Vagina (tissue), 2 donors: ENCODE measurements at regions not wholly inside any gene's neighbourhood (a gene's known extent, or its start where the extent isn't known, plus 50 kb on each side); places are given as distances from the start of the nearest gene placed in this dataset.

ENCODE experiments used
- DNase-seq, 2 donors: peaks; one replicate each; pipeline ENCODE4 v3.0.0-alpha.2; 2017; ENCODE audit errors: extremely low spot score in 2 of 2
- H3K27ac ChIP-seq: fragments of 200-600 bp; sonication (generic); one replicate; pipeline ENCODE4 v1.5.1; 2019
- H3K27me3 ChIP-seq: fragments of 200-600 bp; sonication (generic); one replicate; pipeline ENCODE4 v1.5.1; 2019
- H3K36me3 ChIP-seq, 2 donors: fragments of 200-600 bp; sonication (generic); one replicate each; pipeline ENCODE4 v1.5.1; 2017 to 2019
- H3K4me1 ChIP-seq: fragments of 200-600 bp; sonication (generic); one replicate; pipeline ENCODE4 v1.5.1; 2019
- H3K4me3 ChIP-seq, 2 donors: fragments of 200-600 bp; sonication (generic); 1 replicate in 1 of 2; 2 replicates in 1 of 2; pipeline ENCODE4 v1.5.1; 2016 to 2019
- H3K9me3 ChIP-seq: fragments of 200-600 bp; sonication (generic); one replicate; pipeline ENCODE4 v1.5.1; 2019
- CTCF ChIP-seq, 3 experiments: fragments of 450-650 bp in 2 of 3; fragments of 200-600 bp in 1 of 3; sonication (generic) in 1 of 3; IDR thresholded peaks; one replicate each; pipeline ENCODE4 v1.5.1; 2017 to 2019; ENCODE audit warnings: antibody characterized with exemption in 3 of 3, mild to moderate bottlenecking in 2 of 3, moderate library complexity in 2 of 3
- POLR2A ChIP-seq, 2 donors: fragments of 450-650 bp; IDR thresholded peaks; one replicate each; pipeline ENCODE4 v1.6.1; 2017; ENCODE audit warnings: antibody characterized with exemption in 2 of 2, mild to moderate bottlenecking in 2 of 2, moderate library complexity in 2 of 2
- POLR2AphosphoS5 ChIP-seq, 2 donors: sonication (generic); formaldehyde crosslinking; IDR thresholded peaks; one replicate each; pipeline ENCODE4 v1.9.0; 2017; ENCODE audit warnings: antibody characterized with exemption in 2 of 2, mild to moderate bottlenecking in 2 of 2, low read depth in 1 of 2; ENCODE audit not compliant: insufficient read depth in 1 of 2
- intact Hi-C: fragments of 100-400 bp; cut with DNase I; formaldehyde crosslinking; loops from one replicate; pipeline ENCODE4 v1.15.1; 2023

GRCh38 chr12:126807312-126807865 is 1459.6 kb upstream of the TMEM132C start:
- intact Hi-C loops = no loop called here
- Histone ChIP-seq H3K27me3 (no peaks in the 10 kb centered on the region), H3K4me1 (no peaks in the 10 kb centered on the region), H3K27ac (no peak overlapping the region), H3K4me3 (no peak overlapping the region), H3K36me3 (no peaks in the 10 kb centered on the region), H3K9me3 (no peaks in the 10 kb centered on the region)
- no peak for DNase-seq
- TF ChIP-seq POLR2AphosphoS5 (IDR thresholded peaks at IDR 0.05; ENCODE audit: insufficient read depth in 1 of 2, low read depth in 1 of 2) (no peak), CTCF (IDR thresholded peaks at IDR 0.05) (no peak), POLR2A (IDR thresholded peaks at IDR 0.05) (no peak)

- H3K4me1 ChIP-seq = no peaks in the 10 kb centered on the region
- no peaks in the 10 kb centered on the region for H3K36me3 ChIP-seq
- no peaks in the 10 kb centered on the region for H3K27me3 ChIP-seq
- DNase-seq = no peak
- no peak overlapping the region for H3K27ac ChIP-seq
- intact Hi-C loops = no loop called here
- TF ChIP-seq POLR2AphosphoS5 (IDR thresholded peaks at IDR 0.05; ENCODE audit: insufficient read depth in 1 of 2, low read depth in 1 of 2) = no peak
- no peak for TF ChIP-seq POLR2A (IDR thresholded peaks at IDR 0.05)
- no peak for TF ChIP-seq CTCF (IDR thresholded peaks at IDR 0.05)
- H3K9me3 ChIP-seq = no peaks in the 10 kb centered on the region
- H3K4me3 ChIP-seq = no peak overlapping the region
Measured at GRCh38 chr12:126811391-126811790, 1455.6 kb upstream of the TMEM132C start.

GRCh38 chr12:126819554-126819953 is 1447.4 kb upstream of the TMEM132C start:
- Histone ChIP-seq H3K4me1 (no peaks in the 10 kb centered on the region), H3K4me3 (no peak overlapping the region), H3K27me3 (no peaks in the 10 kb centered on the region), H3K36me3 (no peaks in the 10 kb centered on the region), H3K27ac (no peak overlapping the region), H3K9me3 (no peaks in the 10 kb centered on the region)
- TF ChIP-seq CTCF (IDR thresholded peaks at IDR 0.05) = no peak
- TF ChIP-seq POLR2A (IDR thresholded peaks at IDR 0.05) = no peak
- no peak for TF ChIP-seq POLR2AphosphoS5 (IDR thresholded peaks at IDR 0.05; ENCODE audit: insufficient read depth in 1 of 2, low read depth in 1 of 2)
- intact Hi-C loops = no loop called here
- no peak for DNase-seq

- Histone ChIP-seq H3K4me1 (no peaks in the 10 kb centered on the region), H3K27ac (no peak overlapping the region), H3K27me3 (no peaks in the 10 kb centered on the region), H3K36me3 (no peaks in the 10 kb centered on the region), H3K9me3 (no peaks in the 10 kb centered on the region), H3K4me3 (no peak overlapping the region)
- TF ChIP-seq CTCF (IDR thresholded peaks at IDR 0.05) = no peak
- TF ChIP-seq POLR2AphosphoS5 (IDR thresholded peaks at IDR 0.05; ENCODE audit: insufficient read depth in 1 of 2, low read depth in 1 of 2) = no peak
- TF ChIP-seq POLR2A (IDR thresholded peaks at IDR 0.05) = no peak
- intact Hi-C loops = no loop called here
- no peak for DNase-seq
Measured at GRCh38 chr12:126830778-126831680, 1435.9 kb upstream of the TMEM132C start.

- Histone ChIP-seq H3K27me3 (no peaks in the 10 kb centered on the region), H3K36me3 (no peaks in the 10 kb centered on the region), H3K4me1 (no peaks in the 10 kb centered on the region), H3K27ac (no peak overlapping the region), H3K4me3 (no peak overlapping the region), H3K9me3 (no peaks in the 10 kb centered on the region)
- intact Hi-C loops = no loop called here
- TF ChIP-seq POLR2A (IDR thresholded peaks at IDR 0.05) (no peak), CTCF (IDR thresholded peaks at IDR 0.05) (no peak), POLR2AphosphoS5 (IDR thresholded peaks at IDR 0.05; ENCODE audit: insufficient read depth in 1 of 2, low read depth in 1 of 2) (no peak)
- DNase-seq = no peak
Measured at GRCh38 chr12:126837697-126838096, 1429.3 kb upstream of the TMEM132C start.
